HAP-1 (cell line): ENCODE measurements at regions not wholly inside any gene's neighbourhood (a gene's known extent, or its start where the extent isn't known, plus 50 kb on each side); places are given as distances from the start of the nearest gene placed in this dataset.

Source experiments
- DNase-seq, 2 experiments: peaks; one replicate each; pipeline ENCODE4 v3.0.0-alpha.2; 2016 to 2020; ENCODE audit warnings: low spot score in 2 of 2
- H3K27me3 ChIP-seq: fragments of 250-450 bp; sonication (Bioruptor Pico); 2 replicates; pipeline ENCODE4 v1.5.1; 2020; ENCODE audit warnings: low read depth, mild to moderate bottlenecking, moderate library complexity
- H3K36me3 ChIP-seq: fragments of 250-450 bp; sonication (Bioruptor Pico); replicated peaks from 2 replicates; pipeline ENCODE4 v1.5.1; 2020; ENCODE audit warnings: mild to moderate bottlenecking
- H3K4me1 ChIP-seq: fragments of 250-450 bp; sonication (Bioruptor Pico); 2 replicates; pipeline ENCODE4 v1.5.1; 2020; ENCODE audit warnings: mild to moderate bottlenecking
- H3K4me3 ChIP-seq: fragments of 250-450 bp; sonication (Bioruptor Pico); 2 replicates; pipeline ENCODE4 v1.5.1; 2020; ENCODE audit warnings: mild to moderate bottlenecking, moderate library complexity
- H3K9me3 ChIP-seq: fragments of 250-450 bp; sonication (Bioruptor Pico); 2 replicates; pipeline ENCODE4 v1.5.1; 2020; ENCODE audit warnings: mild to moderate bottlenecking, moderate library complexity
- in situ Hi-C: fragments of 300-500 bp; cut with MboI; formaldehyde crosslinking; loops from 3 replicates; pipeline ENCODE4 v1.14.3; 2020; ENCODE audit warnings: low sequenced_read_pairs, inconsistent platforms, mixed read lengths

DNA sequence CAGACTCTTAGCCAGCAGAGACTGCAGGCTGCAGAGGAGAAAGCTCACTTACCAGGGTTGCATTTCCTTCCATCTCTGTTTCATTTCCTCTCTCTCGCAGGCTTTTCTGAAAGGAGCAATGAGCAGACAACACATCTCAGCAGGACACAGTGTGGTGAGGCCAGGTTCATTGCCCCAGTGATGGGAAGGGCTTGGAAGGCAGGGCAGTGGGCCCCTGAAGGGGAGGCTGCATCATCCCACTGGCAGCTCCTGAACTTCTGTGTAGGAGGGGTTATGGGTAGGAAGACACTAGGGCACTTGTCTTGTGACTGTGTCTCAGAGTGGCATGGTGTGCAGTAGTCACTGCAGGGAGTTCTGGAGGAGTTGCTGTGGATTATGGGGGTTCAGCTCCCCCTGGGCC, 246.8 kb downstream of the QKI start:
- no peak for DNase-seq
- H3K9me3 ChIP-seq, result no peaks in the 10 kb centered on the region
- no peaks in the 10 kb centered on the region for H3K4me1 ChIP-seq
- in situ Hi-C loops, result no loop called here
- H3K27me3 ChIP-seq, result no peaks in the 10 kb centered on the region
- no peaks in the 10 kb centered on the region for H3K36me3 ChIP-seq
- H3K4me3 ChIP-seq, result no peak overlapping the region

- in situ Hi-C loops, result no loop called here
- no peak for DNase-seq
- no peaks in the 10 kb centered on the region for H3K27me3 ChIP-seq
- H3K4me1 ChIP-seq, result no peaks in the 10 kb centered on the region
- no peaks in the 10 kb centered on the region for H3K9me3 ChIP-seq
- no peaks in the 10 kb centered on the region for H3K36me3 ChIP-seq
- H3K4me3 ChIP-seq, result no peak overlapping the region
Measured at GRCh38 chr6:163659803-163660202, 245.3 kb downstream of the QKI start.

- no peaks in the 10 kb centered on the region for H3K9me3 ChIP-seq
- H3K27me3 ChIP-seq, result no peaks in the 10 kb centered on the region
- H3K4me3 ChIP-seq, result no peak overlapping the region
- H3K4me1 ChIP-seq, result no peaks in the 10 kb centered on the region
- no peak for DNase-seq
- in situ Hi-C loops, result no loop called here
- H3K36me3 ChIP-seq, result no peaks in the 10 kb centered on the region
Measured at GRCh38 chr6:163655217-163656121, 241.0 kb downstream of the QKI start.

- Histone ChIP-seq H3K27me3 (no peaks in the 10 kb centered on the region), H3K36me3 (no peaks in the 10 kb centered on the region), H3K4me3 (no peak overlapping the region), H3K4me1 (no peaks in the 10 kb centered on the region), H3K9me3 (no peaks in the 10 kb centered on the region)
- peak; percentile 7 to 8 for DNase-seq
- in situ Hi-C loops, result no loop called here
Measured at GRCh38 chr6:163651915-163652668, 237.6 kb downstream of the QKI start.

- no peaks in the 10 kb centered on the region for H3K36me3 ChIP-seq
- no peaks in the 10 kb centered on the region for H3K27me3 ChIP-seq
- DNase-seq, result no peak
- H3K4me3 ChIP-seq, result no peak overlapping the region
- in situ Hi-C loops, result no loop called here
- H3K4me1 ChIP-seq, result no peaks in the 10 kb centered on the region
- H3K9me3 ChIP-seq, result no peaks in the 10 kb centered on the region
Measured at GRCh38 chr6:163651426-163651825, 236.9 kb downstream of the QKI start.

- in situ Hi-C loops, result no loop called here
Measured at GRCh38 chr6:163648868-163649267, 234.3 kb downstream of the QKI start.

GRCh38 chr6:163647624-163648023, 233.1 kb downstream of the QKI start:
- H3K4me3 ChIP-seq, result no peak overlapping the region
- H3K4me1 ChIP-seq, result no peaks in the 10 kb centered on the region
- DNase-seq, result no peak
- H3K27me3 ChIP-seq, result no peaks in the 10 kb centered on the region
- in situ Hi-C loops, result no loop called here
- H3K36me3 ChIP-seq, result no peaks in the 10 kb centered on the region
- no peaks in the 10 kb centered on the region for H3K9me3 ChIP-seq

More at GRCh38 chr6:163648868-163649267, 234.3 kb downstream of the QKI start:
- no peak for DNase-seq
- Histone ChIP-seq H3K4me3 (no peak overlapping the region), H3K36me3 (no peaks in the 10 kb centered on the region), H3K27me3 (no peaks in the 10 kb centered on the region), H3K4me1 (no peaks in the 10 kb centered on the region), H3K9me3 (no peaks in the 10 kb centered on the region)

- no peaks in the 10 kb centered on the region for H3K9me3 ChIP-seq
- no peaks in the 10 kb centered on the region for H3K4me1 ChIP-seq
- H3K36me3 ChIP-seq, result no peaks in the 10 kb centered on the region
- in situ Hi-C loops, result no loop called here
- H3K4me3 ChIP-seq, result no peak overlapping the region
- H3K27me3 ChIP-seq, result no peaks in the 10 kb centered on the region
- no peak for DNase-seq
Measured at GRCh38 chr6:163646866-163647265, 232.3 kb downstream of the QKI start.

DNA sequence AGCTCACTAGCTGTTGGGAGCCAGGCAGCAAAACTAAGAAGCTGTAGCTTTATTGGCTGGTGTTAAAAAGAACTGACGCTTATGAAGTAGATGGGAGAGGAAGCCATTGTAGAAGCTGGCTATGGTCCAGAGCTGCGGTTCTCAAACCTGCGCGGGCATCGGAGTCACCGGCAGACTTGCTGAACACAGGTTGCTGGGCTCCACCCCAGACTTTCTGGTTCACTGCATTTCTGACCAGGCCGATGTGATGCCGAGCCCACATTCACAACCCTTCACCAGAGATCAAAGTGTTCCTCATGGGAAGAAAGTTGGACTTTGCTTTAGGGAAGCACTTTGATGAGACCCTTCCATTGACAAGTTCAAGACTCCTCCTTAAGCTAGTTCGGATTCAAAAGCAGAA, 231.6 kb downstream of the QKI start:
- Histone ChIP-seq H3K4me3 (no peak overlapping the region), H3K27me3 (no peaks in the 10 kb centered on the region), H3K9me3 (no peaks in the 10 kb centered on the region), H3K4me1 (no peaks in the 10 kb centered on the region), H3K36me3 (no peaks in the 10 kb centered on the region)
- in situ Hi-C loops, result no loop called here
- no peak for DNase-seq

- in situ Hi-C loops, result no loop called here
- Histone ChIP-seq H3K4me3 (no peak overlapping the region), H3K4me1 (no peaks in the 10 kb centered on the region), H3K27me3 (no peaks in the 10 kb centered on the region), H3K36me3 (no peaks in the 10 kb centered on the region), H3K9me3 (no peaks in the 10 kb centered on the region)
- no peak for DNase-seq
Measured at GRCh38 chr6:163645560-163645959, 231.0 kb downstream of the QKI start.

DNA sequence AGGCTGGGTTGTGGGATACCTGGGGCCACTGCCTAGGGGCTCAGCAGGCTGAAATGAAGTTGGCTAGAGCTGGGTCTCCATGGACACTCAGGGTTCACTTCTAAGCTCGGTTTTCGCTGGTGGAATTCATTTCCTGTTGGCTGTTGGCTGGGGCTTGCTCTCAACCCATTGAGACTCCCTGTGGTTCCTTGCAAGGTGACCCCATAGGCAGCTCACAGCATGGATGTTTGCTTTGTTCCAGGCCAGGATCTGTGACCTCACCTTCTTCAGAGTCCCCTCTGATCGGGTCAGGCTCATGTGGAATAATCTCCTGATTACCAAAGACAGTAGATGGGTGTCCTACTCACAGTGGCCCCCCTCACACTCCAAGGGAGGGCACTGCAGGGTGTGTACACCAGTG, 229.3 kb downstream of the QKI start:
- Histone ChIP-seq H3K4me3 (no peak overlapping the region), H3K27me3 (no peaks in the 10 kb centered on the region), H3K9me3 (no peaks in the 10 kb centered on the region), H3K36me3 (no peaks in the 10 kb centered on the region), H3K4me1 (no peaks in the 10 kb centered on the region)
- DNase-seq, result no peak
- in situ Hi-C loops, result no loop called here

GRCh38 chr6:163641706-163642105, 227.2 kb downstream of the QKI start:
- no peak overlapping the region for H3K4me3 ChIP-seq
- no peaks in the 10 kb centered on the region for H3K36me3 ChIP-seq
- H3K9me3 ChIP-seq, result no peaks in the 10 kb centered on the region
- in situ Hi-C loops, result no loop called here
- H3K4me1 ChIP-seq, result no peaks in the 10 kb centered on the region
- DNase-seq, result no peak
- H3K27me3 ChIP-seq, result no peaks in the 10 kb centered on the region

GRCh38 chr6:163640641-163641040, 226.1 kb downstream of the QKI start:
- in situ Hi-C loops, result no loop called here
- no peaks in the 10 kb centered on the region for H3K9me3 ChIP-seq
- H3K27me3 ChIP-seq, result no peaks in the 10 kb centered on the region
- no peak for DNase-seq
- no peaks in the 10 kb centered on the region for H3K4me1 ChIP-seq
- no peaks in the 10 kb centered on the region for H3K36me3 ChIP-seq
- no peak overlapping the region for H3K4me3 ChIP-seq

- H3K4me3 ChIP-seq, result no peak overlapping the region
- no peaks in the 10 kb centered on the region for H3K36me3 ChIP-seq
- H3K4me1 ChIP-seq, result no peaks in the 10 kb centered on the region
- H3K27me3 ChIP-seq, result no peaks in the 10 kb centered on the region
- no peaks in the 10 kb centered on the region for H3K9me3 ChIP-seq
- no peak for DNase-seq
- in situ Hi-C loops, result no loop called here
Measured at GRCh38 chr6:163637524-163637923, 223.0 kb downstream of the QKI start.
